ENCODE measurements at regions not wholly inside any gene's neighbourhood (a gene's known extent, or its start where the extent isn't known, plus 50 kb on each side); places are given as distances from the start of the nearest gene placed in this dataset.

DNA sequence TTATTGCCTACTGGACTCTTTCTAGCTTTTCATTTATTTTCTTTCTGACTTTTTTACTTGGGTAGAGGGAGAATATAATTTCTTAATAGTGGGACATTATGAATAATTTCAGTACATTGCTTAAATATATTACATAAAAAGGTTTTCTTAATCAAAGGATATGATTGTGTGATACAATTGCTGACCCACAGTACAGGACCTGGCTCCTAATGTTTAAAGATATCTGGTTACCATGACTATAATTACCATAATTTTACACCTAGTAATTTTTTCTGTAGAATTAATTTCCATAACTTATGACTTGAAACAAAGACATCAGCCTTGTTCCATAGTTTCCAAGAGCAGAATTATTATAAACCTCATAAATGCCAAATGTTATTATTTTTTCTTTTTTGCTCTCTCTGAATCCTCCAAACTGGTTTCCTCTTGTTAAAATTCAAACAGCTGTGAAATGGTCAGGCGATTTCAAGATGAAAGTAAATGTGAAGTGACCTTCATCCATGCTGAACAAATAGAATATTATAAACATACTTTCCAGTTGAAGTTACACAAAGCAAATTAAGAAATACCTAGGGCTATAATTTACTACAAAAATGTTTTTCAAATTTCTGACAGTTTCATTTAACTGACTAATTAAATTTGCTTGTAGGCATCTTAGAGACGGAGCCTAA lies 301.2 kb upstream of the TYRP1 start:
- DNase-seq (ENCODE audit: low read depth, low spot score) = no peak
- Histone ChIP-seq H3K27ac (ENCODE audit: low read length) (no peak overlapping the region), H3K27me3 (ENCODE audit: control insufficient read depth, insufficient read depth, low read length) (no peaks in the 10 kb centered on the region), H3K36me3 (ENCODE audit: control insufficient read depth, insufficient read depth, low read length) (no peaks in the 10 kb centered on the region), H3K4me1 (ENCODE audit: control insufficient read depth, insufficient read depth, low read length) (no peaks in the 10 kb centered on the region), H3K9me3 (ENCODE audit: control insufficient read depth, insufficient read depth, low read depth, low read length) (no peaks in the 10 kb centered on the region), H3K4me3 (ENCODE audit: low read depth in 2 of 2, low read length in 2 of 2) (no peak overlapping the region)
- ATAC-seq = no peak
- POLR2A ChIA-PET = no interaction called here
- intact Hi-C loops (cut with micrococcal nuclease; ENCODE audit: unreplicated experiment) = no loop called here
- in situ Hi-C loops (cut with HindIII; ENCODE audit: low pct_unique_long_range_greater_than_20kb, low sequenced_read_pairs) = no loop called here
- TF ChIP-seq, protein P1, sequence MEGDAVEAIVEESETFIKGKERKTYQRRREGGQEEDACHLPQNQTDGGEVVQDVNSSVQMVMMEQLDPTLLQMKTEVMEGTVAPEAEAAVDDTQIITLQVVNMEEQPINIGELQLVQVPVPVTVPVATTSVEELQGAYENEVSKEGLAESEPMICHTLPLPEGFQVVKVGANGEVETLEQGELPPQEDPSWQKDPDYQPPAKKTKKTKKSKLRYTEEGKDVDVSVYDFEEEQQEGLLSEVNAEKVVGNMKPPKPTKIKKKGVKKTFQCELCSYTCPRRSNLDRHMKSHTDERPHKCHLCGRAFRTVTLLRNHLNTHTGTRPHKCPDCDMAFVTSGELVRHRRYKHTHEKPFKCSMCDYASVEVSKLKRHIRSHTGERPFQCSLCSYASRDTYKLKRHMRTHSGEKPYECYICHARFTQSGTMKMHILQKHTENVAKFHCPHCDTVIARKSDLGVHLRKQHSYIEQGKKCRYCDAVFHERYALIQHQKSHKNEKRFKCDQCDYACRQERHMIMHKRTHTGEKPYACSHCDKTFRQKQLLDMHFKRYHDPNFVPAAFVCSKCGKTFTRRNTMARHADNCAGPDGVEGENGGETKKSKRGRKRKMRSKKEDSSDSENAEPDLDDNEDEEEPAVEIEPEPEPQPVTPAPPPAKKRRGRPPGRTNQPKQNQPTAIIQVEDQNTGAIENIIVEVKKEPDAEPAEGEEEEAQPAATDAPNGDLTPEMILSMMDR (IDR thresholded peaks at IDR 0.05) = no peak
- TF ChIP-seq, protein P2, sequence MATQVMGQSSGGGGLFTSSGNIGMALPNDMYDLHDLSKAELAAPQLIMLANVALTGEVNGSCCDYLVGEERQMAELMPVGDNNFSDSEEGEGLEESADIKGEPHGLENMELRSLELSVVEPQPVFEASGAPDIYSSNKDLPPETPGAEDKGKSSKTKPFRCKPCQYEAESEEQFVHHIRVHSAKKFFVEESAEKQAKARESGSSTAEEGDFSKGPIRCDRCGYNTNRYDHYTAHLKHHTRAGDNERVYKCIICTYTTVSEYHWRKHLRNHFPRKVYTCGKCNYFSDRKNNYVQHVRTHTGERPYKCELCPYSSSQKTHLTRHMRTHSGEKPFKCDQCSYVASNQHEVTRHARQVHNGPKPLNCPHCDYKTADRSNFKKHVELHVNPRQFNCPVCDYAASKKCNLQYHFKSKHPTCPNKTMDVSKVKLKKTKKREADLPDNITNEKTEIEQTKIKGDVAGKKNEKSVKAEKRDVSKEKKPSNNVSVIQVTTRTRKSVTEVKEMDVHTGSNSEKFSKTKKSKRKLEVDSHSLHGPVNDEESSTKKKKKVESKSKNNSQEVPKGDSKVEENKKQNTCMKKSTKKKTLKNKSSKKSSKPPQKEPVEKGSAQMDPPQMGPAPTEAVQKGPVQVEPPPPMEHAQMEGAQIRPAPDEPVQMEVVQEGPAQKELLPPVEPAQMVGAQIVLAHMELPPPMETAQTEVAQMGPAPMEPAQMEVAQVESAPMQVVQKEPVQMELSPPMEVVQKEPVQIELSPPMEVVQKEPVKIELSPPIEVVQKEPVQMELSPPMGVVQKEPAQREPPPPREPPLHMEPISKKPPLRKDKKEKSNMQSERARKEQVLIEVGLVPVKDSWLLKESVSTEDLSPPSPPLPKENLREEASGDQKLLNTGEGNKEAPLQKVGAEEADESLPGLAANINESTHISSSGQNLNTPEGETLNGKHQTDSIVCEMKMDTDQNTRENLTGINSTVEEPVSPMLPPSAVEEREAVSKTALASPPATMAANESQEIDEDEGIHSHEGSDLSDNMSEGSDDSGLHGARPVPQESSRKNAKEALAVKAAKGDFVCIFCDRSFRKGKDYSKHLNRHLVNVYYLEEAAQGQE (IDR thresholded peaks at IDR 0.05; ENCODE audit: insufficient read depth in 1 of 2, low read depth in 2 of 2, low read length in 1 of 2) = no peak
- TF ChIP-seq POLR2AphosphoS5 (IDR thresholded peaks at IDR 0.05; ENCODE audit: low read depth, low read length) = no peak
- no peak for TF ChIP-seq TCF7L2 (IDR thresholded peaks at IDR 0.05; ENCODE audit: low read depth, low read length)
- TF ChIP-seq SIN3A (IDR thresholded peaks at IDR 0.05; ENCODE audit: borderline replicate concordance, insufficient read depth, low read depth, low read length) = no peak
- CTCF ChIA-PET = no interaction called here
- no TSS peak for BruUV-seq (replicated peaks)

DNA sequence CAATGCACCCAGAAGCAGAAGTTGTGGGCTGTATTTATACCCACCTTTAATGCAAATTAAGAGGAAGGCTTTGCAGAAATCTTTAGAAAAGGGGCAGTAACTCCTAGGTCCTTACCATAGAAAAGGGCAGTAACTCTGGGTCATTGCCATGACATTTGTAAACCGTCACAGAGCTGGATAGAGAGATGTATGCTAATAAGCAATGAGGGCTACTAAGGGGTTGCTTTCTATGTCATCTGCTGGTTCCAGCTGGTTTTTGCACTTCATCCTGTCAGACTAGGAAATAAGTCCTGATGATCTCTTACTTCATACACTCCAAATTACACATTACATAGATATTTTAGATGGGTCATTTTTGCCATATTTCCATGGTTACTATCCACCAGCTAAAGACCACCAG lies 299.1 kb upstream of the TYRP1 start:
- TF ChIP-seq, protein P1 (IDR thresholded peaks at IDR 0.05) = no peak
- no peak for TF ChIP-seq TCF7L2 (IDR thresholded peaks at IDR 0.05; ENCODE audit: low read depth, low read length)
- TF ChIP-seq POLR2AphosphoS5 (IDR thresholded peaks at IDR 0.05; ENCODE audit: low read depth, low read length) = no peak
- TF ChIP-seq, protein P2 (IDR thresholded peaks at IDR 0.05; ENCODE audit: insufficient read depth in 1 of 2, low read depth in 2 of 2, low read length in 1 of 2) = no peak
- no peak for TF ChIP-seq SIN3A (IDR thresholded peaks at IDR 0.05; ENCODE audit: borderline replicate concordance, insufficient read depth, low read depth, low read length)
- ChIA-PET CTCF (no interaction called here), POLR2A (no interaction called here)
- DNase-seq (ENCODE audit: low read depth, low spot score) (no peak), ATAC-seq (no peak)
- no TSS peak for BruUV-seq (replicated peaks)
- in situ Hi-C loops (cut with HindIII; ENCODE audit: low pct_unique_long_range_greater_than_20kb, low sequenced_read_pairs) = no loop called here
- no peaks in the 10 kb centered on the region for H3K36me3 ChIP-seq (ENCODE audit: control insufficient read depth, insufficient read depth, low read length)
- no peak overlapping the region for H3K27ac ChIP-seq (ENCODE audit: low read length)
- no peaks in the 10 kb centered on the region for H3K27me3 ChIP-seq (ENCODE audit: control insufficient read depth, insufficient read depth, low read length)
- no peaks in the 10 kb centered on the region for H3K4me1 ChIP-seq (ENCODE audit: control insufficient read depth, insufficient read depth, low read length)
- no peaks in the 10 kb centered on the region for H3K9me3 ChIP-seq (ENCODE audit: control insufficient read depth, insufficient read depth, low read depth, low read length)
- H3K4me3 ChIP-seq (ENCODE audit: low read depth in 2 of 2, low read length in 2 of 2) = no peak overlapping the region
- intact Hi-C loops (cut with micrococcal nuclease; ENCODE audit: unreplicated experiment) = no loop called here

Measured in Panc1 (cell line).